Mesendoderm (in vitro differentiated cells): ENCODE measurements at regions not wholly inside any gene's neighbourhood (a gene's known extent, or its start where the extent isn't known, plus 50 kb on each side); places are given as distances from the start of the nearest gene placed in this dataset.
A peak's percentile ranks its signal among the peaks of the same experiment; 100 is the strongest.

ENCODE experiments used
- DNase-seq: peaks from one replicate; pipeline ENCODE4 v3.0.0; 2013
- H2AK5ac ChIP-seq: 2 replicates; pipeline ENCODE4 v1.6.1; 2013; ENCODE audit warnings: low read length, inconsistent platforms
- H2BK120ac ChIP-seq: 2 replicates; pipeline ENCODE4 v1.6.1; 2013; ENCODE audit warnings: low read depth, mild to moderate bottlenecking, low read length, moderate library complexity, mixed read lengths
- H2BK15ac ChIP-seq: replicated peaks from 2 replicates; pipeline ENCODE4 v1.6.1; 2013; ENCODE audit warnings: low read depth, mild to moderate bottlenecking, moderate library complexity
- H2BK5ac ChIP-seq: 2 replicates; pipeline ENCODE4 v1.6.1; 2013; ENCODE audit warnings: low read length, inconsistent platforms
- H3K18ac ChIP-seq: 2 replicates; pipeline ENCODE4 v1.6.1; 2013; ENCODE audit warnings: mild to moderate bottlenecking, low read length, mixed read lengths
- H3K23ac ChIP-seq: one replicate; pipeline ENCODE4 v1.6.1; 2013; ENCODE audit warnings: low read length
- H3K27ac ChIP-seq: 2 replicates; pipeline ENCODE4 v1.5.1; 2013; ENCODE audit warnings: low read depth, mild to moderate bottlenecking, inconsistent platforms, low read length, moderate library complexity
- H3K27me3 ChIP-seq: 2 replicates; pipeline ENCODE4 v1.6.1; 2013; ENCODE audit warnings: low read length, control low read depth, mild to moderate bottlenecking, inconsistent platforms; ENCODE audit not compliant: insufficient read depth, poor library complexity
- H3K36me3 ChIP-seq: 2 replicates; pipeline ENCODE4 v1.6.1; 2013; ENCODE audit warnings: low read length, inconsistent platforms; ENCODE audit not compliant: control insufficient read depth, insufficient read depth
- H3K4ac ChIP-seq: one replicate; pipeline ENCODE4 v1.6.1; 2013; ENCODE audit warnings: low read depth, mild to moderate bottlenecking, low read length, moderate library complexity
- H3K4me1 ChIP-seq: 2 replicates; pipeline ENCODE4 v1.6.1; 2013; ENCODE audit warnings: low read depth, low read length, inconsistent platforms; ENCODE audit not compliant: control insufficient read depth
- H3K4me2 ChIP-seq: 2 replicates; pipeline ENCODE4 v1.6.1; 2013; ENCODE audit warnings: low read length
- H3K4me3 ChIP-seq: 2 replicates; pipeline ENCODE4 v1.5.1; 2013; ENCODE audit warnings: mild to moderate bottlenecking, low read length
- H3K56ac ChIP-seq: one replicate; pipeline ENCODE4 v1.6.1; 2013; ENCODE audit warnings: low read length
- H3K79me1 ChIP-seq: 2 replicates; pipeline ENCODE4 v1.6.1; 2013; ENCODE audit warnings: low read length, inconsistent platforms
- H3K79me2 ChIP-seq: 2 replicates; pipeline ENCODE4 v1.6.1; 2013; ENCODE audit warnings: mild to moderate bottlenecking, low read length; ENCODE audit not compliant: control insufficient read depth, insufficient read depth
- H3K9ac ChIP-seq: 2 replicates; pipeline ENCODE4 v1.6.1; 2013; ENCODE audit warnings: low read length, inconsistent platforms
- H4K5ac ChIP-seq: one replicate; pipeline ENCODE4 v1.6.1; 2013; ENCODE audit warnings: low read length
- H4K8ac ChIP-seq: one replicate; pipeline ENCODE4 v1.6.1; 2013; ENCODE audit warnings: low read depth, mild to moderate bottlenecking, control low read depth, low read length, moderate library complexity
- WGBS: extraction: QIAGEN DNeasy Blood & Tissue Kit; methylation state at CpG from one replicate; pipeline ENCODE4 v1.1.7; 2013; ENCODE audit warnings: low lambda C conversion rate, missing lambda C conversion rate; ENCODE audit not compliant: insufficient coverage; ENCODE audit errors: extremely low coverage; 5-methylcytosine and 5-hydroxymethylcytosine counted together

DNA sequence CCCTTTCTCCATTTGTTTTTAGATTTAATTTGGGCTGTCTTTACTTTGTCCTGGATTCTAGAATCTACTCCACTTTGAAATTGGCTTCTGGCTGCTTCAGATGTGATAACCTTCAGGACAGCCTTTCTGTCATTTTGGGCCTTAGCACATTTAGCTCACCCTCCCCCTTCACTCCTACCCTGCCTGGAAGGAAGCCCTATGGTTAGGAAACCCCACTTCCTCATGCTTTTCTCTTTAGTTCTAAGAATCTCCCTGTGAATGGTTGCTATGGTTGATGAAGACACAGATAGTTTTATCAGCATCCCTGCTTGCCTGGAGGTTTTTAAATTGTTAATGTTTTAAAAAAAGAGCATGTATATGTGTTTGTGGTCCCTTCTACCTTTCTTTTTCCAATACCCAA is 100.7 kb upstream of the PTPN13 start:
- H4K8ac ChIP-seq = no peak overlapping the region
- H3K4me3 ChIP-seq = no peak overlapping the region
- no peak overlapping the region for H3K4ac ChIP-seq
- no peak overlapping the region for H2BK15ac ChIP-seq
- no peak overlapping the region for H3K4me2 ChIP-seq
- H2AK5ac ChIP-seq = no peak overlapping the region
- H3K18ac ChIP-seq = no peak overlapping the region
- H3K9ac ChIP-seq = no peak overlapping the region
- no peaks in the 10 kb centered on the region for H3K36me3 ChIP-seq
- H3K23ac ChIP-seq = no peak overlapping the region
- DNase-seq = no peak
- H3K79me2 ChIP-seq = no peaks in the 10 kb centered on the region
- no peaks in the 10 kb centered on the region for H3K4me1 ChIP-seq
- no peak overlapping the region for H4K5ac ChIP-seq
- H3K27ac ChIP-seq = no peak overlapping the region
- no peaks in the 10 kb centered on the region for H3K27me3 ChIP-seq
- H2BK5ac ChIP-seq = no peak overlapping the region
- no peaks in the 10 kb centered on the region for H3K79me1 ChIP-seq
- no peak overlapping the region for H3K56ac ChIP-seq
- H2BK120ac ChIP-seq = no peak overlapping the region

GRCh38 chr4:86496094-86497080 is 97.7 kb upstream of the PTPN13 start:
- Histone ChIP-seq H2BK15ac (no peak overlapping the region), H2BK5ac (no peak overlapping the region), H3K23ac (no peak overlapping the region), H4K8ac (no peak overlapping the region), H4K5ac (no peak overlapping the region), H3K79me1 (no peaks in the 10 kb centered on the region), H2BK120ac (no peak overlapping the region), H3K4me1 (no peaks in the 10 kb centered on the region), H3K79me2 (no peaks in the 10 kb centered on the region), H3K36me3 (no peaks in the 10 kb centered on the region), H3K9ac (no peak overlapping the region), H3K27me3 (no peaks in the 10 kb centered on the region), H3K4me2 (no peak overlapping the region), H3K4ac (no peak overlapping the region), H2AK5ac (no peak overlapping the region), H3K4me3 (no peak overlapping the region), H3K56ac (no peak overlapping the region), H3K27ac (no peak overlapping the region), H3K18ac (no peak overlapping the region)
- WGBS = no CpG with 5 or more reads among the region's 5 CpGs
- DNase-seq = peak; percentile 41

DNA sequence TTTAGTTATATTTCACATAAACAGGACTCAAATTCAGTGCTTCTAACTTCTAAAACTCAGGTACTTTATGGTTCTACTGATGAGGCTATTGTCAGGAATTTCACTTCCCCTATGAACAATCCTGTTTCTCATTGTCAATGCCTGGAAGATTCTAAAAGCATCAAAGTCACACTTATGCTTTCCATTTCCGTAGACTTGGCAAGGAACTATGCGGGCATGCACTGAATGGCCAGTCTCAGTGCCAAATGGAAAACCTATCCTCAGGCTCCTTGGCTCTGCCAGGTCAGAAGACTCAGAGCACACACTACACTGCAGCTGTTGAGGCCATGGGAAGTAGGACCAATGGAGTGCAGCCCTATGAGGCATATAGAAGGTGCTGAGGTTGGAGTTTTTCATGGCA is 97.0 kb upstream of the PTPN13 start:
- Histone ChIP-seq H4K8ac (no peak overlapping the region), H3K4ac (no peak overlapping the region), H3K4me2 (no peak overlapping the region), H3K79me2 (no peaks in the 10 kb centered on the region), H3K18ac (no peak overlapping the region), H2BK15ac (no peak overlapping the region), H3K56ac (peak overlapping the region; percentile 37), H4K5ac (no peak overlapping the region), H2BK5ac (no peak overlapping the region), H3K9ac (no peak overlapping the region), H3K27ac (no peak overlapping the region), H3K36me3 (no peaks in the 10 kb centered on the region), H3K4me3 (no peak overlapping the region), H3K4me1 (no peaks in the 10 kb centered on the region), H3K27me3 (no peaks in the 10 kb centered on the region), H3K23ac (no peak overlapping the region), H3K79me1 (no peaks in the 10 kb centered on the region), H2BK120ac (no peak overlapping the region), H2AK5ac (no peak overlapping the region)
- WGBS = no CpG with 5 or more reads among the region's 2 CpGs
- DNase-seq = no peak

GRCh38 chr4:86497980-86498862 is 95.9 kb upstream of the PTPN13 start:
- H3K27me3 ChIP-seq = no peaks in the 10 kb centered on the region
- H3K4me2 ChIP-seq = no peak overlapping the region
- no peak overlapping the region for H3K56ac ChIP-seq
- H2BK15ac ChIP-seq = no peak overlapping the region
- no peak overlapping the region for H2AK5ac ChIP-seq
- H3K4me3 ChIP-seq = no peak overlapping the region
- no peak overlapping the region for H2BK5ac ChIP-seq
- WGBS = no CpG with 5 or more reads among the region's 5 CpGs
- no peaks in the 10 kb centered on the region for H3K79me1 ChIP-seq
- no peak overlapping the region for H4K5ac ChIP-seq
- no peak overlapping the region for H3K9ac ChIP-seq
- no peak overlapping the region for H3K23ac ChIP-seq
- H3K4ac ChIP-seq = no peak overlapping the region
- H3K27ac ChIP-seq = no peak overlapping the region
- no peak overlapping the region for H2BK120ac ChIP-seq
- H3K4me1 ChIP-seq = no peaks in the 10 kb centered on the region
- H4K8ac ChIP-seq = no peak overlapping the region
- H3K79me2 ChIP-seq = no peaks in the 10 kb centered on the region
- no peak overlapping the region for H3K18ac ChIP-seq
- H3K36me3 ChIP-seq = no peaks in the 10 kb centered on the region
- peak; percentile 71 for DNase-seq

DNA sequence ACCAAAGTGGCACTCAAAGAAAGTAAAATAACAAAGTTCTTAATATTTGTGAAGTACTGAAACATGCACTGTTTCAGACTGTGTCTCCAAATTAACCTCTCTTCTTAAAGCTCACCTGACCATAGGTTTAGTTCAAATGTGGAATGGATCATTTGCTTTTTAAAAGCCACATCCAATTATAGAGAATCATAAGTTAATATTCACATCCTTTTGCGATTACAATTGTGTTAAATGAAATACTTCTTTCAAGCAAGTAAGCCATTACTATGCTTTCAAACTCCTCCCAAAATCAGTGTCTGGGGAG is 95.3 kb upstream of the PTPN13 start:
- Histone ChIP-seq H3K9ac (no peak overlapping the region), H4K8ac (no peak overlapping the region), H3K4me1 (no peaks in the 10 kb centered on the region), H3K27me3 (no peaks in the 10 kb centered on the region), H3K4me3 (no peak overlapping the region), H3K36me3 (no peaks in the 10 kb centered on the region), H2BK15ac (no peak overlapping the region), H2BK5ac (no peak overlapping the region), H3K4ac (no peak overlapping the region), H3K23ac (no peak overlapping the region), H3K18ac (no peak overlapping the region), H3K79me2 (no peaks in the 10 kb centered on the region), H2BK120ac (no peak overlapping the region), H3K4me2 (no peak overlapping the region), H3K79me1 (no peaks in the 10 kb centered on the region), H2AK5ac (no peak overlapping the region), H3K56ac (no peak overlapping the region), H3K27ac (no peak overlapping the region), H4K5ac (no peak overlapping the region)
- no CpG with 5 or more reads among the region's 1 CpG for WGBS
- DNase-seq = no peak
